Trophoblast cell (in vitro differentiated cells and primary cell): ENCODE measurements at regions not wholly inside any gene's neighbourhood (a gene's known extent, or its start where the extent isn't known, plus 50 kb on each side); places are given as distances from the start of the nearest gene placed in this dataset.

Source experiments
- DNase-seq, 2 donors: peaks; one replicate each; pipeline ENCODE4 v3.0.0-alpha.2; 2016
- H2AFZ ChIP-seq: 2 replicates; pipeline ENCODE4 v1.6.1; 2013; ENCODE audit warnings: low read length, moderate library complexity, mild to moderate bottlenecking; ENCODE audit not compliant: insufficient read depth, poor library complexity
- H2AK5ac ChIP-seq: 2 replicates; pipeline ENCODE4 v1.6.1; 2013; ENCODE audit warnings: mild to moderate bottlenecking, low read length
- H2BK120ac ChIP-seq: 2 replicates; pipeline ENCODE4 v1.6.1; 2013; ENCODE audit warnings: low read length, mild to moderate bottlenecking, moderate library complexity; ENCODE audit not compliant: insufficient read depth, poor library complexity
- H2BK12ac ChIP-seq: 2 replicates; pipeline ENCODE4 v1.6.1; 2013; ENCODE audit warnings: mild to moderate bottlenecking, low read length, moderate library complexity
- H2BK5ac ChIP-seq: 2 replicates; pipeline ENCODE4 v1.6.1; 2013; ENCODE audit warnings: low read length, low read depth, moderate library complexity, mild to moderate bottlenecking; ENCODE audit not compliant: poor library complexity
- H3K14ac ChIP-seq: 2 replicates; pipeline ENCODE4 v1.6.1; 2013; ENCODE audit warnings: mild to moderate bottlenecking, low read length
- H3K18ac ChIP-seq: 2 replicates; pipeline ENCODE4 v1.6.1; 2013; ENCODE audit warnings: mild to moderate bottlenecking, low read length
- H3K23ac ChIP-seq: 2 replicates; pipeline ENCODE4 v1.6.1; 2013; ENCODE audit warnings: low read length
- H3K27ac ChIP-seq: 2 replicates; pipeline ENCODE4 v1.5.1; 2013; ENCODE audit warnings: low read depth, mild to moderate bottlenecking, inconsistent platforms, low read length, moderate library complexity
- H3K27me3 ChIP-seq: 2 replicates; pipeline ENCODE4 v1.6.1; 2013; ENCODE audit warnings: inconsistent platforms, mild to moderate bottlenecking, low read length, moderate library complexity; ENCODE audit not compliant: insufficient read depth
- H3K36me3 ChIP-seq, 2 experiments: 1 replicate in 1 of 2; 2 replicates in 1 of 2; pipeline ENCODE4 v1.6.1; 2013; ENCODE audit warnings: low read length in 2 of 2, mild to moderate bottlenecking in 2 of 2, moderate library complexity in 1 of 2; ENCODE audit not compliant: insufficient read depth in 2 of 2, control insufficient read depth in 1 of 2
- H3K4ac ChIP-seq: 2 replicates; pipeline ENCODE4 v1.6.1; 2013; ENCODE audit warnings: low read depth, mild to moderate bottlenecking, low read length, moderate library complexity
- H3K4me1 ChIP-seq, 2 experiments: 1 replicate in 1 of 2; 2 replicates in 1 of 2; pipeline ENCODE4 v1.6.1; 2013; ENCODE audit warnings: low read length in 2 of 2, mild to moderate bottlenecking in 2 of 2, moderate library complexity in 1 of 2; ENCODE audit not compliant: insufficient read depth in 2 of 2, control insufficient read depth in 1 of 2
- H3K4me2 ChIP-seq: 2 replicates; pipeline ENCODE4 v1.6.1; 2013; ENCODE audit warnings: inconsistent platforms, mild to moderate bottlenecking, low read length, moderate library complexity
- H3K4me3 ChIP-seq: 2 replicates; pipeline ENCODE4 v1.5.1; 2013; ENCODE audit warnings: mild to moderate bottlenecking, low read depth, low read length, inconsistent platforms
- H3K79me1 ChIP-seq: one replicate; pipeline ENCODE4 v1.6.1; 2013; ENCODE audit warnings: low read length
- H3K79me2 ChIP-seq: 2 replicates; pipeline ENCODE4 v1.6.1; 2013; ENCODE audit warnings: low read length, mild to moderate bottlenecking; ENCODE audit not compliant: control insufficient read depth, insufficient read depth, poor library complexity
- H3K9ac ChIP-seq: 2 replicates; pipeline ENCODE4 v1.6.1; 2013; ENCODE audit warnings: mild to moderate bottlenecking, low read length
- H3K9me3 ChIP-seq: 2 replicates; pipeline ENCODE4 v1.6.1; 2013; ENCODE audit warnings: low read depth, mild to moderate bottlenecking, control low read depth, inconsistent platforms, low read length; ENCODE audit not compliant: insufficient read depth
- H4K12ac ChIP-seq: 2 replicates; pipeline ENCODE4 v1.6.1; 2013; ENCODE audit warnings: low read depth, mild to moderate bottlenecking, low read length, moderate library complexity
- H4K8ac ChIP-seq: 2 replicates; pipeline ENCODE4 v1.6.1; 2013; ENCODE audit warnings: low read depth, mild to moderate bottlenecking, low read length, moderate library complexity
- H4K91ac ChIP-seq: one replicate; pipeline ENCODE4 v1.6.1; 2013; ENCODE audit warnings: low read depth, mild to moderate bottlenecking, low read length, moderate library complexity
- WGBS: extraction: QIAGEN DNeasy Blood & Tissue Kit; methylation state at CpG from one replicate; pipeline ENCODE4 v1.1.7; 2013; ENCODE audit warnings: missing lambda C conversion rate; ENCODE audit not compliant: insufficient read length, insufficient coverage; ENCODE audit errors: extremely low coverage; 5-methylcytosine and 5-hydroxymethylcytosine counted together

- Histone ChIP-seq H3K14ac (no peak overlapping the region), H2AK5ac (no peak overlapping the region), H4K8ac (no peak overlapping the region), H3K79me1 (no peaks in the 10 kb centered on the region), H3K4me2 (no peak overlapping the region), H3K4me3 (no peak overlapping the region), H3K27me3 (no peaks in the 10 kb centered on the region), H3K36me3 (no peaks in the 10 kb centered on the region), H2AFZ (no peak overlapping the region), H3K18ac (no peak overlapping the region), H2BK12ac (no peak overlapping the region), H2BK120ac (no peak overlapping the region), H4K91ac (no peak overlapping the region), H3K4me1 (no peaks in the 10 kb centered on the region), H4K12ac (no peak overlapping the region), H3K79me2 (no peaks in the 10 kb centered on the region), H2BK5ac (no peak overlapping the region), H3K4ac (no peak overlapping the region), H3K9me3 (no peaks in the 10 kb centered on the region), H3K23ac (no peak overlapping the region), H3K27ac (no peak overlapping the region), H3K9ac (no peak overlapping the region)
- no peak for DNase-seq
- no CpG with 5 or more reads among the region's 3 CpGs for WGBS
These were observed 75.4 kb upstream of the PPP1R3C start for GRCh38 chr10:91708174-91708861.

- no peak overlapping the region for H2BK5ac ChIP-seq
- no peak overlapping the region for H3K9ac ChIP-seq
- DNase-seq, result no peak
- no peaks in the 10 kb centered on the region for H3K79me2 ChIP-seq
- H3K4me1 ChIP-seq, result peaks cover 0 to 3% of the 10 kb centered on the region in 2 experiments
- no peak overlapping the region for H3K14ac ChIP-seq
- no peak overlapping the region for H3K23ac ChIP-seq
- no peak overlapping the region for H4K12ac ChIP-seq
- no peak overlapping the region for H4K8ac ChIP-seq
- WGBS, result no CpG with 5 or more reads among the region's 3 CpGs
- H2AFZ ChIP-seq, result no peak overlapping the region
- H3K79me1 ChIP-seq, result no peaks in the 10 kb centered on the region
- no peak overlapping the region for H3K27ac ChIP-seq
- no peak overlapping the region for H3K18ac ChIP-seq
- H3K4me3 ChIP-seq, result no peak overlapping the region
- no peaks in the 10 kb centered on the region for H3K36me3 ChIP-seq
- no peak overlapping the region for H2BK12ac ChIP-seq
- no peaks in the 10 kb centered on the region for H3K9me3 ChIP-seq
- H4K91ac ChIP-seq, result no peak overlapping the region
- no peak overlapping the region for H3K4ac ChIP-seq
- H3K27me3 ChIP-seq, result no peaks in the 10 kb centered on the region
- H2BK120ac ChIP-seq, result no peak overlapping the region
- H2AK5ac ChIP-seq, result no peak overlapping the region
- no peak overlapping the region for H3K4me2 ChIP-seq
These were observed 74.4 kb upstream of the PPP1R3C start for GRCh38 chr10:91707236-91707635.

DNA sequence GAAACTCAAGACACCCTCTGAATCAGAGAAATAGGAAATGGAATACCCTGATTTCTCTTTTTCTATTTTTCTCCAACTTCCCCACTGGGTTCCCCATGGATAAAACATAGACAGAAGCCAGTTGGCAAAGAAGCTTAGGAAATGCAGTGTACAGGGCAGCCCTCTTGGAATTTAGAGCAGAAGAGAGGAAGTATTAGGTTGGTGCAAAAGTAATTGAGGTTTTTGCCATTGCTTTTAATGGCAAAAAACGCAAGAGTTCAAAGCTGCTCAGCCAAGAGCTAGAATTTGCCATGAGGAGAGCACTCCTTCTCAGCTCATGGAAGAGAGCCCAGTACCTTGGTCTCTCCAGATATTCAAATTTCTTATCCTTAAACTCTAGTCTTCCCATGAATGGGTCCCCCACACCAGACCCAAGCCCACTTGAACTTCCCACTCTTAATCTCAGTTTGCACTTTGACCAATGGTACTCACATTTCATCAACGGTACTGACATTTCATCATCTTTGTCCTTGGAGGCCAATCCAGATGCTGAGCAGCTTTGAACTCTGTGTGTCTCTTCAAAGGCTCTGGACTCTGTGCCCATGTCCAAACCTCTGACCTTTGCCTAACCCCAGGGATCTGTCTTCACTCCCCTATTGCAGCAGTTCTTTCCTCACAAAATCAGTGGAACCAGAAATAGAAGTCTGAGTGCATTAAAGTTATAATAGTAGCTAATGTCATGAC is 73.2 kb upstream of the PPP1R3C start:
- no peak for DNase-seq
- WGBS, result no CpG with 5 or more reads among the region's 2 CpGs
- Histone ChIP-seq H2BK120ac (no peak overlapping the region), H2AK5ac (no peak overlapping the region), H3K9ac (no peak overlapping the region), H3K9me3 (no peaks in the 10 kb centered on the region), H3K79me2 (no peaks in the 10 kb centered on the region), H4K91ac (no peak overlapping the region), H3K36me3 (no peaks in the 10 kb centered on the region), H4K12ac (no peak overlapping the region), H2BK5ac (no peak overlapping the region), H3K79me1 (no peaks in the 10 kb centered on the region), H3K4ac (no peak overlapping the region), H3K27ac (no peak overlapping the region), H3K23ac (no peak overlapping the region), H3K4me3 (no peak overlapping the region), H3K14ac (no peak overlapping the region), H3K4me1 (peaks cover 0 to 3% of the 10 kb centered on the region in 2 experiments), H4K8ac (no peak overlapping the region), H3K4me2 (no peak overlapping the region), H2BK12ac (no peak overlapping the region), H3K27me3 (no peaks in the 10 kb centered on the region), H2AFZ (no peak overlapping the region), H3K18ac (no peak overlapping the region)

DNA sequence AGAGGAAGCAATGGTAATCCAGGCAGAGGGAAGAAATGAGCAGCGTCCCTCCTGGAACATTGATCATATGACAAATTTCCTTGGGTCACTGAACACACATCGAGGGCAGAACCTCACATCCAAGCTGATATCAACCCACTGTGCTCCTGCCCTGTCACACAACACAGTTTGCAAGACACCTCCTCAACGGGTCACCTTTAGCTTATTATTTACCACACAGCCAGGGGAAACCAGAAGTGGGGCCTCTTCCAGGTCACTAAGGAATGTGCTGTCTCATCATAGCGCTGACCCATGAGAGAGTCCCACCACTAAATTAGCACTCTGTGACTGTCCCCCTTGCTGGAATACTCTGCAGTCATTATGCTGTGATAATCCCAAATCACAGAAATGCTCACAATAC is 69.7 kb upstream of the PPP1R3C start:
- Histone ChIP-seq H3K14ac (no peak overlapping the region), H3K4me2 (no peak overlapping the region), H4K8ac (no peak overlapping the region), H4K91ac (no peak overlapping the region), H2BK120ac (no peak overlapping the region), H3K36me3 (no peaks in the 10 kb centered on the region), H2AK5ac (no peak overlapping the region), H3K4me3 (no peak overlapping the region), H2AFZ (no peak overlapping the region), H2BK12ac (no peak overlapping the region), H3K27ac (no peak overlapping the region), H3K23ac (no peak overlapping the region), H4K12ac (no peak overlapping the region), H3K18ac (no peak overlapping the region), H3K9me3 (no peaks in the 10 kb centered on the region), H3K27me3 (no peaks in the 10 kb centered on the region), H3K79me1 (no peaks in the 10 kb centered on the region), H3K4me1 (peaks cover 0 to 3% of the 10 kb centered on the region in 2 experiments), H3K9ac (no peak overlapping the region), H3K79me2 (no peaks in the 10 kb centered on the region), H3K4ac (no peak overlapping the region), H2BK5ac (no peak overlapping the region)
- DNase-seq, result no peak
- no CpG with 5 or more reads among the region's 4 CpGs for WGBS
